NCI-H460 (cell line): ENCODE measurements at regions not wholly inside any gene's neighbourhood (a gene's known extent, or its start where the extent isn't known, plus 50 kb on each side); places are given as distances from the start of the nearest gene placed in this dataset.

Experiments used
- DNase-seq: peaks from one replicate; pipeline ENCODE4 v3.0.0-alpha.2; 2016; ENCODE audit warnings: low read depth; ENCODE audit errors: extremely low read depth

GRCh38 chr14:30295980-30296379, 263.0 kb upstream of the G2E3 start:
- DNase-seq, result no peak

DNA sequence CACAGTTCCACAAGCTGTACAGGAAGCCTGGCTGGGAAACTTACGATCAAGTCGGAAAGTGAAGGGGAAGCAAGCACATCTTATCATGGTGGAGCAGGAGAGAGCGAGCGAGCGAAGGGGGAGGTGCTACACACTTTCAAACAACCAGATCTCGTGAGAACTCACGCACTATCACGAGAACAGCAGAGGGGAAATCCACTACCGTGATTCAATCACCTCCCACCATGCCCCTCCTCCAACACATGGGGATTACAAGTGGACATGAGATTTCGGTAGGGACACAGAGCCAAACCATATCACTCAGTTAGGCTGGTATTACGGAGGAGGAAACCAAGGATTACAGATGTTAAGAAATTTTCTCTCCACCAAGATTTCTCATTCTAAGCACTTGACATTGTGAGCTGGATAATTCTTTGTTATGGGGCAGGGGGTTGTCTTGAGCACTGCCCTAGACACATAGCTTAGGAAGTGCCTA, 262.0 kb upstream of the G2E3 start:
- DNase-seq, result no peak

GRCh38 chr14:30297876-30298795, 260.8 kb upstream of the G2E3 start:
- DNase-seq, result no peak

DNA sequence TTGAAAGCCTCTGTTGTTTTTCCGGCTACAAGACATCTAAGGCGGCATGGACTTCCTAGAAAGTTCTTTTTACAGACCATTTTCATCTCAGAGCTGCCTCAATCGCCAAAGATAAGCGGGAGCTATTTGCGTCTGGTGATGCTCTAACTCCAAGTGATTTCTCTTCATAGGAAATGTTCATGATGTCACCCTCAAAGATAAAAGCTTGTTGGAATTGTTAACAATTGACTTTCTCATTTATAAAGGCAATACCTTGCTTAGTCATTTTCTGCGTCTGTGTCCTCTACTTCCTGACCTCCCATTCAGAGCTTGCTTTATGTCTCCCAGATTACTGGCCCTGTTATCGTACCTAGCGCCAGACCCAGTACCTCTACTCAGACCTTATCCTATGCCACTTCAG, 259.0 kb upstream of the G2E3 start:
- no peak for DNase-seq

GRCh38 chr14:30303350-30303749, 255.6 kb upstream of the G2E3 start:
- no peak for DNase-seq

- no peak for DNase-seq
Observed at GRCh38 chr14:30305346-30305745, 253.6 kb upstream of the G2E3 start.

GRCh38 chr14:30309405-30309804, 249.6 kb upstream of the G2E3 start:
- no peak for DNase-seq

- no peak for DNase-seq
Observed at GRCh38 chr14:30312214-30312613, 246.7 kb upstream of the G2E3 start.

GRCh38 chr14:30317729-30318128, 241.2 kb upstream of the G2E3 start:
- no peak for DNase-seq

- no peak for DNase-seq
Observed at GRCh38 chr14:30322819-30323218, 236.1 kb upstream of the G2E3 start.

GRCh38 chr14:30330033-30330432, 228.9 kb upstream of the G2E3 start:
- no peak for DNase-seq

DNA sequence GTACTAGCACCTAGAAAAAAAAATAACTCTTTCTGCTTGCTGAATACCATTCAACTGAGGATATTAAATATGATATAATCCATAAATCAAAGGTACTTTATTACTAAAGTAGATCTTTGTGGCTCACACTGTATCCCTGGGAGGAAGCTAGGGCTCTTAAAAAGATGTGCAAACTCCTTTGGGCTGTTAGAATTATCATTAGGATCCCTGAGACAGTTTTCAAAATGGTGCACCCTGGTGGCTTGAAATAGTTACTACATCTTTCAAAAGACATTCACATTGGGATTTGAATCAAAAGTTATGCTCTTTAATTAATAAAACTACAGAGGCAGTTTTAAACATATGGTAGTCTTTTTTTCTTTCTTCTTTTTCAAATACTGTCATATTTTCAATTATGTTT, 228.5 kb upstream of the G2E3 start:
- DNase-seq, result no peak

- DNase-seq, result no peak
Observed at GRCh38 chr14:30331030-30331429, 227.9 kb upstream of the G2E3 start.

DNA sequence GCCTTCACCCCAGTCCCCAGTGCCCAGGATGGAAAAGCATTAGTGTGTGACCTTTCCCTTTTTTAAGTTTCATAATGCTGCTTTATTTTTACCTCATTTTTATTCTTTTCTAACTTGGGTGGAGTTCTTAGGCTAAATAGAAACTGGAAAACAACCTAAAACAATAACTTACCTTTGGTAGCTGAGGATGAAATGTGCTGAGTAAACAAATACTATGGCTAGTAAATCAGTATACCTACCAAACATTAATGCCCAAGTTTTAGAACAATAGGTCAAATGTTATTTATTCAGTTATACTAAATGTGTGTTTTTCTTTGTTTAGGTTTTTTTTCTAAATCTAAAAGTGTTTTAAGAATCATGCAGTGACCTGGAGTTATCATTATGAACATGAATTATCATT, 226.6 kb upstream of the G2E3 start:
- DNase-seq, result no peak

DNA sequence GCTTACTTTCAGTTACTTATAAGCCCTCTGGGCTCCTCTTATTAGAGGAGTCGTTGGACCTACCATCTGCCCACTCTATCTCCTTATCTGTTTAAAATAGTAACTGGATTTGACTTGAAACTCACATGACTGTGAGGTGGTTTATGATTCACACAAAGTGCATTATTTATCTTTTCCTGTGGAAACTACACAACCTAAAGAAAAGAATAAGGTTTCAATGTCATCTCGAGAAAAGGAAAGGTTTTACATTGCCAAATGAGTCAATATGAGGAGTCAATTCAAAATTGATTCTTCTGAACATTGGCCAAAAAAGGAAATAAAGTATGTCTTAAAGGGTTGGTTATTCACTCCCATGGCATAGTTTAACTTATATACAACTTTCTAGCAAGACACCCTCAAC, 225.0 kb upstream of the G2E3 start:
- DNase-seq, result no peak

DNA sequence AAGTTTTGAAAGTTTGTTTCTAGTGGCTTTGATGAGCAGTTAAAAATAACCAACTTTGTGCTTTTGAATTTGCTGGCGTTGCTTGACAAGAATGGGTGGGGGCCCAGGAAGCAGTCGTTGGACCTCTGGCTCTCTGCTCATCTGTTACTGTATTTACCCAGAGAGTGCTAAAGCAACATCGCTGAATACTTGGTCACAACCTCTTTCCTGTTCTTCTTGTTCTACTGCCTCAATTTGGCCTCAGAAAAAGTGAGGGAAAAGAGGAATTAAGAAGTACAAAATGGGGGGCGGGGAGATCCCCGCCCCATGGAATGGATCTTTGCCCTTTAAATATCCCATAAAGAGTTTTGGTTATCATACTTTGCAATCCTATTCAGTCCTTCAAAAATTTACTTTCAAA, 221.5 kb upstream of the G2E3 start:
- DNase-seq, result no peak

GRCh38 chr14:30339311-30339901, 219.6 kb upstream of the G2E3 start:
- DNase-seq, result no peak

DNA sequence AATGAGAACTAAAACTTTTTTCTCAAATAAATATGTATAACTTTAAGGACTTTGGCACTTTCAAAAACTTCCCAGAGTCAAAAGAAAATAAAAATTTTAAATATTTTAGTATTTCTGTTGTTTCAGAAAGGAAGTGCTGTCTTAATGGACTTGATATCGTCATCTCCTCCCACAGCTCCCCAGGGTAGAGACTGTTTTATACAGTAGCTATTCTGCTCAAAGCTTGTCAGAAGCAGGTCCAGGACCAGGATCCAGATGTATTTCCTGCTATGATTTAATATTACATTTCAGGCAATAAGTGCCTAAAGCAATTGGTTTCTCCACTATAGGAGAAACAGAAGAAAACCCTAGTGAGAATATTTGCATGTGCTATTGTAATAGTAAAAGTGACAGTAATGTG, 218.5 kb upstream of the G2E3 start:
- no peak for DNase-seq

DNA sequence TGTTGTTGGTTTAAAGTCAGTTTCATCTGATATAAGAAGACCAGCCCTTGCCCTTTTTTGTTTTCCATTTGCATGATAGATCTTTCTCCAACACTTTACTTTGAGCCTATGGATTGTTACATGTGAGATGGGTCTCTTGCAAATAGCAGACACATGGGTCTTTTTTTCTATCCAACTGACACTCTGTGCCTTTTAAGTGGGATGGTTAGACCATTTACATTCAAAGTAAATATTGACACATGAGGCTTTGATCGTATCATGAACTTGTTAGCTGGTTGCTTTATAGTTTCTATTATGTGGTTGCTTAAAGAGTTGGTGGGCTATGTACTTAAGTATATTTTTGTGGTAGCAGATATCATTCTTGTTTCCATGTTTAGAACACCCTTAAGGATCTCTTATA, 213.4 kb upstream of the G2E3 start:
- no peak for DNase-seq

GRCh38 chr14:30348445-30348844, 210.5 kb upstream of the G2E3 start:
- DNase-seq, result no peak

- no peak for DNase-seq
Observed at GRCh38 chr14:30349520-30349919, 209.4 kb upstream of the G2E3 start.

GRCh38 chr14:30354439-30354838, 204.5 kb upstream of the G2E3 start:
- DNase-seq, result no peak
